DOHH2 (cell line): ENCODE measurements at regions not wholly inside any gene's neighbourhood (a gene's known extent, or its start where the extent isn't known, plus 50 kb on each side); places are given as distances from the start of the nearest gene placed in this dataset.

Source experiments
- H3F3A ChIP-seq: fragments of 200-600 bp; sonication (generic), shearing (Covaris generic); 2 replicates; pipeline ENCODE4 v1.6.0; 2016; ENCODE audit warnings: antibody characterized with exemption, mild to moderate bottlenecking; ENCODE audit not compliant: control insufficient read depth, insufficient read depth
- H3K27ac ChIP-seq: fragments of 200-600 bp; sonication (generic); 2 replicates; pipeline ENCODE4 v1.5.1; 2014; ENCODE audit warnings: low read depth, mild to moderate bottlenecking, low read length, moderate library complexity
- H3K27me3 ChIP-seq: fragments of 200-600 bp; sonication (generic); 2 replicates; pipeline ENCODE4 v1.6.1; 2014; ENCODE audit warnings: mild to moderate bottlenecking, low read length, mixed read lengths; ENCODE audit not compliant: control insufficient read depth
- H3K36me3 ChIP-seq: fragments of 200-600 bp; sonication (generic); 2 replicates; pipeline ENCODE4 v1.6.1; 2014; ENCODE audit warnings: mild to moderate bottlenecking, low read length, moderate library complexity, mixed read lengths; ENCODE audit not compliant: control insufficient read depth
- H3K4me1 ChIP-seq: fragments of 200-600 bp; sonication (generic); 2 replicates; pipeline ENCODE4 v1.6.1; 2014; ENCODE audit warnings: mild to moderate bottlenecking, low read length, mixed read lengths; ENCODE audit not compliant: control insufficient read depth
- H3K4me2 ChIP-seq: fragments of 200-600 bp; sonication (generic); 2 replicates; pipeline ENCODE4 v1.6.0; 2014; ENCODE audit warnings: mild to moderate bottlenecking, low read length, moderate library complexity
- H3K4me3 ChIP-seq: fragments of 200-600 bp; sonication (generic); 2 replicates; pipeline ENCODE4 v1.5.1; 2014; ENCODE audit warnings: mild to moderate bottlenecking, low read length, mixed read lengths
- H3K79me2 ChIP-seq: fragments of 200-600 bp; sonication (generic); 2 replicates; pipeline ENCODE4 v1.6.1; 2014; ENCODE audit warnings: mild to moderate bottlenecking, low read length, mixed read lengths; ENCODE audit not compliant: control insufficient read depth
- H3K9me2 ChIP-seq: fragments of 200-600 bp; sonication (generic); replicated peaks from 2 replicates; pipeline ENCODE4 v1.6.1; 2014; ENCODE audit warnings: mild to moderate bottlenecking, low read length, mixed read lengths; ENCODE audit not compliant: control insufficient read depth
- H3K9me3 ChIP-seq: fragments of 200-600 bp; sonication (generic); 2 replicates; pipeline ENCODE4 v1.6.1; 2014; ENCODE audit warnings: antibody characterized with exemption, low read length, mixed read lengths; ENCODE audit not compliant: control insufficient read depth, insufficient read depth
- H4K20me1 ChIP-seq: fragments of 200-600 bp; sonication (generic); 2 replicates; pipeline ENCODE4 v1.6.0; 2014; ENCODE audit warnings: low read depth, mild to moderate bottlenecking, antibody characterized with exemption, low read length, moderate library complexity; ENCODE audit not compliant: control insufficient read depth, insufficient read depth
- CTCF ChIP-seq: fragments of 200-600 bp; sonication (generic); IDR thresholded peaks from one replicate; pipeline ENCODE4 v1.5.1; 2014; ENCODE audit warnings: antibody characterized with exemption, mild to moderate bottlenecking, low read depth, low read length; ENCODE audit not compliant: poor library complexity, severe bottlenecking
- EZH2phosphoT487 ChIP-seq: fragments of 200-600 bp; sonication (generic); IDR thresholded peaks from 2 replicates; pipeline ENCODE4 v1.6.1; 2017; ENCODE audit warnings: borderline replicate concordance, mild to moderate bottlenecking, antibody characterized with exemption, low read length, moderate library complexity, mixed read lengths

- no peaks in the 10 kb centered on the region for H3K9me3 ChIP-seq
- no peak overlapping the region for H3K27ac ChIP-seq
- H3K27me3 ChIP-seq, result peaks cover 7% of the 10 kb centered on the region
- H3K36me3 ChIP-seq, result no peaks in the 10 kb centered on the region
- H3K4me2 ChIP-seq, result no peak overlapping the region
- no peaks in the 10 kb centered on the region for H3F3A ChIP-seq
- no peak for TF ChIP-seq CTCF
- no peaks in the 10 kb centered on the region for H4K20me1 ChIP-seq
- no peaks in the 10 kb centered on the region for H3K4me1 ChIP-seq
- no peaks in the 10 kb centered on the region for H3K9me2 ChIP-seq
- H3K79me2 ChIP-seq, result no peaks in the 10 kb centered on the region
- no peak overlapping the region for H3K4me3 ChIP-seq
Measured at GRCh38 chr4:41477181-41477905, 60.6 kb upstream of the LIMCH1 start.

- Histone ChIP-seq H3K4me3 (no peak overlapping the region), H3K4me1 (no peaks in the 10 kb centered on the region), H3K4me2 (no peak overlapping the region), H4K20me1 (no peaks in the 10 kb centered on the region), H3K9me3 (no peaks in the 10 kb centered on the region), H3F3A (no peaks in the 10 kb centered on the region), H3K36me3 (no peaks in the 10 kb centered on the region), H3K27me3 (peaks cover 7% of the 10 kb centered on the region), H3K79me2 (no peaks in the 10 kb centered on the region), H3K27ac (no peak overlapping the region), H3K9me2 (no peaks in the 10 kb centered on the region)
- TF ChIP-seq CTCF (no peak), EZH2phosphoT487 (no peak)
Measured at GRCh38 chr4:41478518-41478917, 59.4 kb upstream of the LIMCH1 start.

GRCh38 chr4:41480896-41481311 is 57.1 kb upstream of the LIMCH1 start:
- H3K79me2 ChIP-seq, result no peaks in the 10 kb centered on the region

More at GRCh38 chr4:41480896-41481311, 57.1 kb upstream of the LIMCH1 start:
- Histone ChIP-seq H3K27me3 (peaks cover 15% of the 10 kb centered on the region), H3K9me3 (no peaks in the 10 kb centered on the region), H3K27ac (no peak overlapping the region), H3K36me3 (no peaks in the 10 kb centered on the region), H3K9me2 (no peaks in the 10 kb centered on the region), H3F3A (no peaks in the 10 kb centered on the region), H3K4me2 (no peak overlapping the region), H3K4me1 (no peaks in the 10 kb centered on the region), H3K4me3 (no peak overlapping the region), H4K20me1 (no peaks in the 10 kb centered on the region)
- TF ChIP-seq CTCF (no peak), EZH2phosphoT487 (no peak)
